ENCODE measurements at regions not wholly inside any gene's neighbourhood (a gene's known extent, or its start where the extent isn't known, plus 50 kb on each side); places are given as distances from the start of the nearest gene placed in this dataset.
"Not testable (repeated sequence)": the region's sequence is repeated elsewhere in the genome, so short reads cannot be mapped to it uniquely, and the experiment has no call there.

DNA sequence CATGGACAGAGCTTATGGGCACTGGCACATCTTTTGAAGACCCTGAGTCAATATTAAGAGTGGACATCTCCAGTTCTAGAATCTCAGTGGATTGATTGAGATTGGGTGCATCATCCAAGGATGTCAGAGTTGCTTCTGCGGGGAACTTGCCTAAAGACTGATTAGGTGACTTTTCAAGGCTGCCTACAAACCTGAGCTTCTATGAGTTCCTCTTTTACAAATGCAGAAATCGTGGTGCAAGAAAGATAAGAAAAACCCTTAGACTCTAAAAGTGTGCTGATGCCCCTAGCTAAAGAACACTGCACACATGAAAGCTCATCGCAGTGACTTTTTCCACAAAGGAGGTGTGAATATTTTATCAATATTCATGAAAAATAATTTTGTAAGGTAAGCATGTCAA lies 86.8 kb upstream of the NEDD4L start:
- no peak for DNase-seq (ENCODE audit: extremely low read depth in 1 of 11, low read depth in 9 of 11, low spot score in 4 of 11)

DNA sequence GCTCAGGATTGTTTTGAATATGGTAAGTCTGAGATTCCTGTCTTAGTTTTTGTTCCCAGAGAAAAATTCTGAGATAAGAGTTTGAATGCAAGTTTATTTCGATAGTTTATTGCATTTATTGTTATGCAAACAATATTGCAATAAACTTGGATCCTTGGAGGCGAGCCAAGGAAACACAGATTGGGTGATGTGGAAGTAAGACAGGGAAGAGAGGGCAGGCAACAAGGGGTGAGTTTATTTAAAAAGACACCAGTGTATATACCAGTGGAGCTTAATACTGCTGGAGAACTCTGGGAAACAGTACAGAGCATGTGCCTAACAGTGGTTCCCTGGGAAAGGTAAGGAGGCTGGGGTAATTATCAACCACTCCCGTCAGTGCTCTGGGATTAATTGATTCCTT lies 87.5 kb upstream of the NEDD4L start:
- no peak for DNase-seq (ENCODE audit: extremely low read depth in 1 of 11, low read depth in 9 of 11, low spot score in 4 of 11)

DNA sequence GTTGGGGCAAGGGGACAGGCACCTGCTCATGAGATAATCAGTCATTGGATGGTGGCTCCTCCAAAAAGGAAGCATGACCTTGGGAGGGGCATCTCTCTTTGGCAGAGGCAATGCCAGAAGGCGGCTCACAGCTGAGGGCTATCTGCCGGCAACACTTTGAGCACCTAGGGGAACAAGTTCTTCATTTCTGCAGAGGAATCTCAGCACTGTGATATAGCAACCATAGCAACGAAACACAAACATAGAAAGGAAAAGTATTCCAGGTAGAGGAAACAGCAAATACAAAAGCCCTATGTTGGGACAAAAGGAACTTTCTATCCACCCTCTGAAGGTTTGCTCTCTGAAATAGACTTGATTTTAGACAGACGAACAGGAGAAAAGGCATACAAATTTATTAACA lies 89.1 kb upstream of the NEDD4L start:
- DNase-seq (ENCODE audit: extremely low read depth in 1 of 11, low read depth in 9 of 11, low spot score in 4 of 11) = no peak

DNA sequence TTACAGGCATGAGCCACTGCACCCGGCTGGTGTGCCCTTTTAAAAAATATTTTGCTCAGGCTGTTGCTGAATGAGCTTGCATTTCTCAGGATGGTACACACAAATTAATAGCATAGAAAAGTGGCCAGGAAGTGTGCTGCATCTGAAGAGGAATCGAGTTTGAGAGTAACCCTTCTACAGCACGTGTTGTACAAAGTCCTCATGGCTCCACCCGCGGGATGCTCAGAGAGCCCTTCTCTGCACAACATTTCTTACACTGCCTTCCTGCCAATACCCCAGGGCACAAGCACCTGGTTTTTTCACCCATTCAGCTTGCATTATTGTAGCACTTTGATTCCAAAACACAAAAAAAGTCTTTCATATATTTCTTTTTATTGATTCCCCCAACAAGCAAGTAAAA lies 90.1 kb upstream of the NEDD4L start:
- no peak for DNase-seq (ENCODE audit: extremely low read depth in 1 of 11, low read depth in 9 of 11, low spot score in 4 of 11)

DNA sequence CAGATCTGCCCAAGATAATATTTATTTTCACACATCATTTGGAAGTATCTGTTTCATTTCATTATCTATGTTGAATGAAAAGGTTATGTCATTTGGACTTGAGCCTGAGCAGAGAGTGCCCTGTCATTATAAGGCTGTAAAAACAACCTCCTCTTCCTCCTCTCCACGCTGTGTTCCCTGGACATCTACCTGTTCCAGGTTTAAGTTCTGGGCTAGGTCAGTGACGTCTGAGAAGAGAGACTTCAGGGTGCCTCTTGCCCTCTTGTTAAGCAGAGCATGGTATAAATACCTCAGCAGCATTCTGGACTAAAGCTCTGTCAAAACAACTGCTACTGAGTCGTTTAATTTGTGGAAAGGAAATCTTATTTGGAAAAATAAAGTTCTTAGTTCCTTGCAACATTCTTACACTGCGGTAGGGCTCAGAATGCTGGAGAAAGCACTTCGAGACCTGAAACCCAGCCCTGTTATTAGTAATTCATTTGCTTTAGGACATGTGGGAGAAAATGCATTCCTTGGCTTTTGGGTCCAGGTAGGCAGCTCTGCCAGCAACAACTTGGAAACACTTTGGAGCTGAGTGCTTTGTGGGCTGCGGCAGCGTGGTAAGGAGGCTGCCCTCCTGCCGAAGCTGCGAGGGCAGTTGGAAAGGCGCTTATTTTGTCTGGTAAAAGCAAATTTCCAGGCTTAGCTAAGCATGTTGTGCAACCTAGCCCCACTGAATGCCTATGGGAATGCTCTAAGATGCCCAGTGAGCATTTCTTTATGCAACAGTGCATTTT lies 91.8 kb upstream of the NEDD4L start:
- no peak for DNase-seq (ENCODE audit: extremely low read depth in 1 of 11, low read depth in 9 of 11, low spot score in 4 of 11)

DNA sequence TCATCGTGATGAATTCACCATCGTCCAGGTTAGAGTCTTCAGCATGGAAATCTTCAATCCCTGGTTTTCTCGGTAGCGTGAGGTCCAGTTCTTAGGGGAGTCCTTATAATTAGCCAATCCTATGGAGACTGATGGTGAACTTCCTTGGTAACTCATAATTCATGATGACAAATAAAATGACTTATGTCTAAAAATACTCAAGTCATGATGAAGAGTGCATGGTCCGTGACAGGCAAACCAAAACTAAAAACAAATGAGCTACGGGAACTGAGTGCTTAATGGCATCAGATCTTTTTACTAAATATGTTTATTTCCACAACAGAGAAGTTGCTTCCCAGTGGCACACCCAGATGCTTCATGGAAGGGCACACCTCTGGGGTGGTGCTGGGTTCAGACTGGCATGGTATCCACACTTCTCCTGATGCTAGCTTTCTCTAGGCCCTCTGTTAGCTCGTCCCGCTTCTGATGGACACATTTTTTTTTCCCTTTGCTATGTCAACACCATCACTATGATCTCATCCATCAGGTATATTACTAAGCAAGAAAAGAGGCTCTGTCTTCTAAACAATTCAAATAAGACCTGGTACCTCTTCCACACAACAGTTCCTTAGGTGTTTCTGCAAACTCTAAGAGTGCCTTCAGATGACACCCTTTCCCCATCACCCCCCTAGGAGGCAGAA lies 92.8 kb upstream of the NEDD4L start:
- DNase-seq (ENCODE audit: extremely low read depth in 1 of 11, low read depth in 9 of 11, low spot score in 4 of 11) = no peak

DNA sequence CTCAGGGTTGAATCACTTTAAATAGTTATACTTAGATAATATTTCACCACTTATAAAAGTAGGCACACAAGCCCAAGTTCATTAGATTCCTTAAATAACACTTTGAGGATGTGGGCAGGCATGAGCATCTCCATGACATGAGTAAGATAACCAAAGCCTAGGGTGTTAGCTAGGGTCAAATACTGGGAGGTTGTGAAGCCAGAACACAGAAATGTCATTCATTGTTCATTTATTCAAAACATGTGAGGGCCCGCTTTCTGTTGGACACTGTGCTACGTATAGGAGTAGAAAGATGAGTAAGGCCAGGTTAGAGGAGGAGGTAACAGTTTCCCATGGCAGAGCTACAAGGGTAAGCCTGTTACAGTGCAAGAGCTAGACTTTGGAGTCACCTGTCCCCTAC lies 93.5 kb upstream of the NEDD4L start:
- no peak for DNase-seq (ENCODE audit: extremely low read depth in 1 of 11, low read depth in 9 of 11, low spot score in 4 of 11)

DNA sequence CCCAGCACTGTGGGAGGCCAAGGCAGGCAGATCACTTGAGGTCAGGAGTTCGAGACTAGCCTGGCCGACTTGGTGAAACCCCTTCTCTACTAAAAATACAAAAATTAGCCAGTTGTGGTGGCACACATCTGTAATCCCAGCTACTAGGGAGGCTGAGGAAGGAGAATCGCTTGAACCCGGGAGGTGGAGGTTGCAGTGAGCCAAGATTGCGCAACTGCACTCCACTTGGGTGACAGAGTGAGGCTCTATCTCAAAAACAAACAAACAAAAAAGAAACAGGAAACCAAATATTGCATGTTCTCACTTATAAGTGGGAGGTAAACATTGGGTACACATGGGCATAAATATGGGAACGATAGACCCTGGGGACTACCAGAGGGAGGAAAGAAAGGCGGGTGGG lies 94.7 kb upstream of the NEDD4L start:
- not testable (repeated sequence) for DNase-seq (ENCODE audit: extremely low read depth in 1 of 11, low read depth in 9 of 11, low spot score in 4 of 11)

DNA sequence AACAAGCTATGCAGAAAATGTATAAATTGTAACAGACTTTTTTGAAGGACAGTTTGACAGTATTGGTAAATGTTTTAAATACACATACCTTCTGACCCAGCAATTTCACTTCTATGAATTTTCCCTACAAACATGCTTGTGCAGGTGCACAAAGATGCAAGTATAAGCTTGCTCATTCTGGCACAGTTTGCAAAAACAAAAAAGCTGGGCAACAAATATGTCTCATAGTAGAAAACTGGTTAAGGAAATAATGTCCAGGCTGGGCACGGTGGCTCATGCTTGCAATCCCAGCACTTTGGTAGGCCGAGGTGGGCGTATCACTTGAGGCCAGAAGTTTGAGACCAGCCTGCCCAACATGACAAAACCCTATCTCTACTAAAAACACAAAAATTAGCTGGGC lies 96.9 kb upstream of the NEDD4L start:
- no peak for DNase-seq (ENCODE audit: extremely low read depth in 1 of 11, low read depth in 9 of 11, low spot score in 4 of 11)

DNA sequence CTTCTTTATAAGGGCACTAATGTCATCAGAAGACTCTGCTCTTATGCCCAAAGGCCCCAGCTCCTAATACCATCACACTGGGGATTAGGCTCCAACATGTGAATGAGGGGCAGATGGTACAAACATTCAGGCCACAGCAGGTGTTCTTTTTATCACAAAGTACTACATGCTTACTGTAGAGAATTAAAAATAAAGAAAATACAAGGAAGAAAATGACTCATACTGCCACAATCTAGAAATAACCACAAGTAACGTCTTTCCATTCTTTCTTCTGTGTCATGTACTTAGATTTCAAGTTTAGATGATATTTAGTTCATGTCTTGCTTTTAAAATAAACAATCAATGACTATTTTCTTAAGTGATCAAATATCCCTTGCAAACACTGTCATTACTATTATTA lies 100.3 kb upstream of the NEDD4L start:
- no peak for DNase-seq (ENCODE audit: extremely low read depth in 1 of 11, low read depth in 9 of 11, low spot score in 4 of 11)

DNA sequence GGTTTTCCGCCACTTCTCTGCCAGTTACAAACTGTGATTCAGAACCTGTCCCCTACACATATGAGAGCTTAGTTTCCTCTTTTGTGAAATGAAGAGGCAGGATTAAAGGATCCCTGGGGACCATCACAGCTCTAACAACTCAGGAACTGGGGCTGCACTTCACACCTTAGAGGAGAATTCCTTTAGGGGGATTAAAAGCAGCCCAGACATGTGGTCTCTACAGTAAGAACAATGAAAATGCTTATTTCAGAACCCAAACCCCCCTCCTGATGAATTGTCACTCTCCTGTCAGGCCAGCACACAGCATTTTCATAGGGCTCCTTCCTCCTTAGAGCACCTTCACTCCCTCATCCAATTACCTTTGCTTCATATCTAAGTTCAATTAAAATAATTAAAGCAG lies 101.5 kb upstream of the NEDD4L start:
- DNase-seq (ENCODE audit: extremely low read depth in 1 of 11, low read depth in 9 of 11, low spot score in 4 of 11) = no peak

DNA sequence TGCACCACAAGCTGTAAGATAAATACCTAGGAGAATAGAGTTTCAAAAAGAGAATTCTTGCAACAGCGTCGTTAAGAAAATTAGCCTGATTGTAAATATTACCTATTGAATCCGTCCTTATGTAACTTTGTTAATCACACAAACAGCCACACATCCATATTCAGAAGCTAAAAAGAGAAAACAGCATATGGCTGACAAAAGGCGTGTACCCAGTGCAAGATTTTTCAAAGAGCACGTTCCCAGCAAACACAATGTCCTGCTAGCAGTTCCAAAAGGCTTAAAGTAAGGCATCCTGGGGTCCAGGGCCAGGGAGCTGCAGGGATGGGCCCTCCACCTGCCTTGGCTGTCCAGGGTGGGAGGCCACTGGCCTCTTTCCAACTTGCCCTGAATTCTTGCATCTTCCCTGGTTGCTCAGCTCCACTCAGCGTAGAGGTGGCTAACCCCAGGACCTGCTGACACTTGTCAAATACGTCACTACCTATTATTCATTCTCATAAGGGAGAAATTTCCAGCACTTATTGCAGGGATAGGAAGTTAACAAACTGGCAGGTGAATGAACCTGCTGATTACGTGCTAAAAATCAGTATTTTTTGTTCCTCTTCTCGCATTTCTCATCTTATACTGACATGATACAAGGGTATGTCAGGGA lies 102.1 kb upstream of the NEDD4L start:
- DNase-seq (ENCODE audit: extremely low read depth in 1 of 11, low read depth in 9 of 11, low spot score in 4 of 11) = no peak

DNA sequence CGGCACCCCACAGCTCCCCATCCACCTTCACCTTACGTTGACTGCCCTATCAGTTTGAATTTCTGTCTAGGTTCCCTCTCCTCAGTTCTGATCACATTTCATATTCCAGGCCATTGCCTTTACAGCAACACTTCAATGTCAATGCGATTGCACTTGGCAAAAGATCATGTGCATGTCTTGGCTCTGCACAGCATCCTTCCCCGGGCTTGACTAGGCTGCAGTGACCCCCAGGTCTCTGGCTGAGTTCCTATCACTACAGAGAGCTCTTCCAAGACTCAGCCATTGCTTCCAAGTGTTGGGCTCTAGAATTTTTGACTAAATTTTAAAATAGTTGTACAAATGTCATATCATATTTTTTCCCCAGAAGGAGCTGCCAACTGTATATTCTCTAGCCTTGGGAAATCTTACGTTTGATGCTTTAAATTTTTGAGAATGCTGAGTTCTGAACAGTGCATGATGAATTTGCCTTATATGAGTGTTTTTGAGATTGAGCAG lies 103.8 kb upstream of the NEDD4L start:
- no peak for DNase-seq (ENCODE audit: extremely low read depth in 1 of 11, low read depth in 9 of 11, low spot score in 4 of 11)

DNA sequence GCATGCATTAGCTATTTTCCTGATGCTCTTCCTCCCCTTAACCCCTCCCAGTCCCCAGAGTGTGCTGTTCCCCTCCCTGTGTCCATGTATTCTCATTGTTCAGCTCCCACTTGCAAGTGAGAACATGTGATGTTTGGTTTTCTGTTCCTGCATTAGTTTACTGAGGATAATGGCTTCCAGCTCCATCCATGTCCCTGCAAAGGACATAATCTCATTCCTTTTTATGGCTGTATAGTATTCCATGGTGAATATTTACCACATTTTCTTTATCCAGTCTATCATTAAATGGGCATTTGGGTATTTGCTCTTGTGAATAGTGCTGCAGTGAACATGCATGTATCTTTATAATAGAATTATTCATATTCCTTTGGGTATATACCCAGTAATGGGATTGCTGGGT lies 109.7 kb upstream of the NEDD4L start:
- DNase-seq (ENCODE audit: extremely low read depth in 1 of 11, low read depth in 9 of 11, low spot score in 4 of 11) = not testable (repeated sequence)

DNA sequence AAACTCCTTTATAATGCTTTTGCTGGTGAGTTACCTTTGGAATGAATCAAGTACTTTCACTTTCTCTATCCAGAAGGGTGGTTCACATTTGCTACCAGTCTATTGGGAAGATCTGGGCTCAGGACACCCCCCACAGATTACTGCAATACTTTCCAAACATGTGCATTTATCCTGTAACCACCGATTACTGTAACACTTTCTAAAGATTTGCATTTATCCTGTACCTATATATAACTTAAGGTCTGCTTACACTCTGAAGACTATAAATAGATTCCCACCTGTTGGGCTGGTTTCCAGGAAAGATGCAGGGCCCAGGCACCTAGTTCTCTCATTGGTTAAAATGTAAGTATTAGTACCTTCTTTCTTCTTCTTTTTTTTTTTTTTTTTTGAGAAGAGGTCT lies 113.0 kb upstream of the NEDD4L start:
- no peak for DNase-seq (ENCODE audit: extremely low read depth in 1 of 11, low read depth in 9 of 11, low spot score in 4 of 11)

DNA sequence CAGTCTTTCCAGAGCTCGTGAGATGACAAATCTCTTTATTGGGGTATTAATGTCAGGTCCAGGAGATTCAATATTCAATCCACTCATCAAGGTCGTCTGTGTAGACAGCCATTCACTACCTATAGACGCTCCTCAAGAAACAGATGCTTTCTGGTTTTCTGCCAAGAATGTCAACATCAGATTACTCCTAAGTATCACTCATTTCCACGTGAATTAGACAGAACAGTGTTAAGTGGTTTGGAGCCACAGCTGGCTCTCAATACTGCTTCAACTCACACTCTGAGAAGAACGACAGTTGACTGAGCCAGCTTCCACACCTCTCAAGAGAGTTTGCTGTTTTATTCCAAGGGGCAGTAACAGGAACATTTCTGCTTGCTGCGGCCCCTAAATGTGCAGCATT lies 113.5 kb upstream of the NEDD4L start:
- no peak for DNase-seq (ENCODE audit: extremely low read depth in 1 of 11, low read depth in 9 of 11, low spot score in 4 of 11)

DNA sequence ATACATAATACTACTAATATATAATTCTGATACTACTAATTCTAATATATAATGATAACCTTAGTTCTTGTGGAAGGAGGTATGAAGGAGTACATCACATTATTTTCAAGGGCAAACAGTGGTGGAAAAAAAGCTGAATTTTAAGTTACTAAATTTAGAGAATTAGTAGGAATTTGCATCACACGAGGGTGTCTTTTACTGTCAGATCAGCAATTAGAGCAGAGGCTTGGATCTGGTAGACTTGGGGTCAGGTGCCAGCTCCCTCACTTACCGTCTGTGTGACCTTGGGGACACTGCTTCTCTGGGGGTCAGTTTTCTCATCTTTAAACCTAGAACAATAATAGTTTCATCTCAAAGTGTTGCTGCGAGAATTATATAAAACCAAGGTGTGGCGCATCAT lies 114.1 kb upstream of the NEDD4L start:
- DNase-seq (ENCODE audit: extremely low read depth in 1 of 11, low read depth in 9 of 11, low spot score in 4 of 11) = no peak

DNA sequence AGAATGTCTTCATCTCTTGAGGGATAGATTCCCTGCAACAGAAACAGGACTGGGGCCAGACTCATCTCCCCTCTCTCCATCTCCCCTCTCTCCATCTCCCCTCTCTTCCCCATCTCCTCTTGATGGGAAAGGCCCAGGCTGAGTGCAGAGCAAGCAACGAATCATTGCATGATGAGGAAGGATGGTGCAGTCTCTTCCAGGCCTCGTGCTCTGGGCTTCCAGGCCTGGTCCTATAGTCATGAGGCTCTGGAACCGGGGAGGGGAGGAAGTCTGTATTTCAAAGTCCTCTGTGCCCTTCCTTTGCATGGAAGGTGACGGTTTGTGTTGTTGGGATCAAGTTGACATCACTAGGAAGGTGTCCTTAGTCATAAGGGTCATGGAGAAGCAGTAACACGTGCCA lies 115.6 kb upstream of the NEDD4L start:
- DNase-seq (ENCODE audit: extremely low read depth in 1 of 11, low read depth in 9 of 11, low spot score in 4 of 11) = no peak

DNA sequence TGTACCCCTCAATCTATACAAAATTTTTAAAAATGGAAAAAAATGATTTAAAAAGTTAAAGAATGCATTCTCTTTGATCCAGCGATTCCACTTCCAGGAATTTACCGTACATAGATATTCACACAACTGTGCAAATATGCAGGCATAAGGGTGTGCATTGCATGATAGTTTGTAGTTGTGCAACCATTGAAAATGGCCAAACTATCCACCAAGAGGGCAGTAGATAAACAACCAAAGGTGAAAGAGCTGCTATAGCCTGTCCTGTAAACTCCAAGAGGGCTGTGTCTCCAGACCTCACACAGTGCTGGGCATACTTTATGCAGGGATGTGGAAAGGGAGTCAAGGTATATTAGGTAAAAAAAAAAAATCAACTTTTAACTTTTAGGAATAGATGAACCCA lies 116.5 kb upstream of the NEDD4L start:
- no peak for DNase-seq (ENCODE audit: extremely low read depth in 1 of 11, low read depth in 9 of 11, low spot score in 4 of 11)

DNA sequence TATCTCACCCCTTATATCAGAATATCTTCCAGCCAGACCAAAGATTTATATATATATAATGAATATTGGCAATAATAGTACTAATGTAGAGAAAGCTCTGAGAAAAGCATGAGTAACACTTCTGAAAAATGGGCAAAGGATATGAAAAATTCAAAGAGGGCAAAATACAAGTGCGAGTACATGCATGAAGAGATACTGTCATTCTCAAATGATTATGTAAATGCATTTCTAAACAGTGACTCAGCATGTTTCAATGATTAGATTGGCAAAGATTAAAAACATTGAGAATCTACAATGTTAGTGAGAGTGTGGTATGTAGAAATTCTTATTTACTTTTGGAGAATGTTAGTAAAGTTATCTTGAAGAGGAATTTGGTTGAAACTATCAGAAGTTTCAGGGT lies 118.3 kb upstream of the NEDD4L start:
- no peak for DNase-seq (ENCODE audit: extremely low read depth in 1 of 11, low read depth in 9 of 11, low spot score in 4 of 11)

Data from renal cortex interstitium (tissue), 11 donors.